ENCODE measurements at regions not wholly inside any gene's neighbourhood (a gene's known extent, or its start where the extent isn't known, plus 50 kb on each side); places are given as distances from the start of the nearest gene placed in this dataset.
A peak's percentile ranks its signal among the peaks of the same experiment; 100 is the strongest.

- Histone ChIP-seq H3K4me1 (ENCODE audit: control insufficient read depth in 1 of 2, insufficient read depth in 2 of 2, low read length in 2 of 2) (no peaks in the 10 kb centered on the region), H3K9me3 (replicated peaks in 1 of 2; ENCODE audit: control insufficient read depth in 1 of 2, insufficient read depth in 1 of 2, low read length in 2 of 2) (no peaks in the 10 kb centered on the region), H3K4me3 (replicated peaks in 1 of 3; ENCODE audit: low read depth in 2 of 3, low read length in 3 of 3) (no peak overlapping the region), H4K20me1 (ENCODE audit: insufficient read depth, low read length) (no peaks in the 10 kb centered on the region), H3K9ac (ENCODE audit: insufficient read depth, low read length, poor library complexity, severe bottlenecking) (no peak overlapping the region), H2AFZ (ENCODE audit: insufficient read depth, low read depth, low read length, poor library complexity, severe bottlenecking) (no peak overlapping the region), H3K36me3 (replicated peaks in 1 of 2; ENCODE audit: control insufficient read depth in 1 of 2, insufficient read depth in 2 of 2, low read length in 2 of 2) (no peaks in the 10 kb centered on the region), H3K79me2 (ENCODE audit: insufficient read depth, low read length) (no peaks in the 10 kb centered on the region), H3K4me2 (replicated peaks; ENCODE audit: extremely low read depth, low read length, poor library complexity, severe bottlenecking) (no peak overlapping the region), H3K27me3 (ENCODE audit: control insufficient read depth in 2 of 2, insufficient read depth in 2 of 2, low read length in 2 of 2) (peaks cover 0 to 2% of the 10 kb centered on the region in 2 donors), H3K27ac (ENCODE audit: low read depth in 1 of 2, low read length in 2 of 2) (no peak overlapping the region)
- no peaks in the 10 kb centered on the region for H3K4me1 Mint-ChIP-seq
- H3K9me3 Mint-ChIP-seq, result no peaks in the 10 kb centered on the region
- intact Hi-C loops (cut with micrococcal nuclease), result no loop called here
- no peaks in the 10 kb centered on the region for H3K36me3 Mint-ChIP-seq
- WGBS (ENCODE audit: insufficient coverage), result 14% methylated on average over 1 of the region's 3 CpGs
- no peak overlapping the region for H3K4me3 Mint-ChIP-seq
- TF ChIP-seq, protein P1, sequence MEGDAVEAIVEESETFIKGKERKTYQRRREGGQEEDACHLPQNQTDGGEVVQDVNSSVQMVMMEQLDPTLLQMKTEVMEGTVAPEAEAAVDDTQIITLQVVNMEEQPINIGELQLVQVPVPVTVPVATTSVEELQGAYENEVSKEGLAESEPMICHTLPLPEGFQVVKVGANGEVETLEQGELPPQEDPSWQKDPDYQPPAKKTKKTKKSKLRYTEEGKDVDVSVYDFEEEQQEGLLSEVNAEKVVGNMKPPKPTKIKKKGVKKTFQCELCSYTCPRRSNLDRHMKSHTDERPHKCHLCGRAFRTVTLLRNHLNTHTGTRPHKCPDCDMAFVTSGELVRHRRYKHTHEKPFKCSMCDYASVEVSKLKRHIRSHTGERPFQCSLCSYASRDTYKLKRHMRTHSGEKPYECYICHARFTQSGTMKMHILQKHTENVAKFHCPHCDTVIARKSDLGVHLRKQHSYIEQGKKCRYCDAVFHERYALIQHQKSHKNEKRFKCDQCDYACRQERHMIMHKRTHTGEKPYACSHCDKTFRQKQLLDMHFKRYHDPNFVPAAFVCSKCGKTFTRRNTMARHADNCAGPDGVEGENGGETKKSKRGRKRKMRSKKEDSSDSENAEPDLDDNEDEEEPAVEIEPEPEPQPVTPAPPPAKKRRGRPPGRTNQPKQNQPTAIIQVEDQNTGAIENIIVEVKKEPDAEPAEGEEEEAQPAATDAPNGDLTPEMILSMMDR (IDR thresholded peaks at IDR 0.05), result peak; percentile 62
- H3K27ac Mint-ChIP-seq, result no peak overlapping the region
- peak in 2 of 3 donors; percentile 1 to 39 for DNase-seq
- H3K27me3 Mint-ChIP-seq (ENCODE audit: low read depth in 3 of 3), result no peaks in the 10 kb centered on the region
Measured at GRCh38 chr4:107183155-107183774, 147.2 kb upstream of the DKK2 start.

- no peaks in the 10 kb centered on the region for H3K4me1 Mint-ChIP-seq
- Histone ChIP-seq H3K4me1 (ENCODE audit: control insufficient read depth in 1 of 2, insufficient read depth in 2 of 2, low read length in 2 of 2) (no peaks in the 10 kb centered on the region), H3K36me3 (replicated peaks in 1 of 2; ENCODE audit: control insufficient read depth in 1 of 2, insufficient read depth in 2 of 2, low read length in 2 of 2) (no peaks in the 10 kb centered on the region), H3K27ac (ENCODE audit: low read depth in 1 of 2, low read length in 2 of 2) (no peak overlapping the region), H3K79me2 (ENCODE audit: insufficient read depth, low read length) (no peaks in the 10 kb centered on the region), H4K20me1 (ENCODE audit: insufficient read depth, low read length) (no peaks in the 10 kb centered on the region), H2AFZ (ENCODE audit: insufficient read depth, low read depth, low read length, poor library complexity, severe bottlenecking) (no peak overlapping the region), H3K4me3 (replicated peaks in 1 of 3; ENCODE audit: low read depth in 2 of 3, low read length in 3 of 3) (no peak overlapping the region), H3K27me3 (ENCODE audit: control insufficient read depth in 2 of 2, insufficient read depth in 2 of 2, low read length in 2 of 2) (peaks cover 0 to 2% of the 10 kb centered on the region in 2 donors), H3K9me3 (replicated peaks in 1 of 2; ENCODE audit: control insufficient read depth in 1 of 2, insufficient read depth in 1 of 2, low read length in 2 of 2) (no peaks in the 10 kb centered on the region), H3K9ac (ENCODE audit: insufficient read depth, low read length, poor library complexity, severe bottlenecking) (no peak overlapping the region), H3K4me2 (replicated peaks; ENCODE audit: extremely low read depth, low read length, poor library complexity, severe bottlenecking) (no peak overlapping the region)
- no peaks in the 10 kb centered on the region for H3K27me3 Mint-ChIP-seq (ENCODE audit: low read depth in 3 of 3)
- no peaks in the 10 kb centered on the region for H3K36me3 Mint-ChIP-seq
- DNase-seq, result no peak
- no peaks in the 10 kb centered on the region for H3K9me3 Mint-ChIP-seq
- TF ChIP-seq, protein P1 (IDR thresholded peaks at IDR 0.05), result no peak
- no peak overlapping the region for H3K4me3 Mint-ChIP-seq
- H3K27ac Mint-ChIP-seq, result no peak overlapping the region
- WGBS (ENCODE audit: insufficient coverage), result no CpG with 5 or more reads among the region's 3 CpGs
- intact Hi-C loops (cut with micrococcal nuclease), result no loop called here
Measured at GRCh38 chr4:107182347-107182746, 146.2 kb upstream of the DKK2 start.
